Neutrophil (primary cell): ENCODE measurements at regions not wholly inside any gene's neighbourhood (a gene's known extent, or its start where the extent isn't known, plus 50 kb on each side); places are given as distances from the start of the nearest gene placed in this dataset.

Experiments
- H3K27ac ChIP-seq: fragments of 200-600 bp; sonication (generic); 2 replicates; pipeline ENCODE4 v1.5.1; 2016; ENCODE audit warnings: mild to moderate bottlenecking, moderate library complexity
- H3K27me3 ChIP-seq: fragments of 200-600 bp; sonication (generic); 2 replicates; pipeline ENCODE4 v1.6.0; 2016; ENCODE audit warnings: mild to moderate bottlenecking
- H3K36me3 ChIP-seq: fragments of 200-600 bp; sonication (generic); 2 replicates; pipeline ENCODE4 v1.5.1; 2017
- H3K4me1 ChIP-seq, 2 experiments: fragments of 200-600 bp in 1 of 2; sonication (generic) in 1 of 2; 1 replicate in 1 of 2; 2 replicates in 1 of 2; pipeline versions ENCODE4 v1.5.1 to v1.6.1; 2013 to 2016; ENCODE audit warnings: low read depth in 1 of 2, low read length in 1 of 2, mild to moderate bottlenecking in 1 of 2, moderate library complexity in 1 of 2; ENCODE audit not compliant: control insufficient read depth in 1 of 2, insufficient read depth in 1 of 2
- H3K4me3 ChIP-seq, 2 experiments: fragments of 200-600 bp in 1 of 2; sonication (generic) in 1 of 2; 1 replicate in 1 of 2; 2 replicates in 1 of 2; pipeline ENCODE4 v1.5.1; 2013 to 2016; ENCODE audit warnings: low read depth in 1 of 2, low read length in 1 of 2, mild to moderate bottlenecking in 1 of 2, moderate library complexity in 1 of 2
- H3K9me3 ChIP-seq: fragments of 200-600 bp; sonication (generic); 2 replicates; pipeline ENCODE4 v1.5.1; 2016
- TF ChIP-seq, protein P1 (sequence below): fragments of 200-600 bp; sonication (generic); IDR thresholded peaks from 2 replicates; pipeline ENCODE4 v1.5.1; 2016; ENCODE audit warnings: antibody characterized with exemption

DNA sequence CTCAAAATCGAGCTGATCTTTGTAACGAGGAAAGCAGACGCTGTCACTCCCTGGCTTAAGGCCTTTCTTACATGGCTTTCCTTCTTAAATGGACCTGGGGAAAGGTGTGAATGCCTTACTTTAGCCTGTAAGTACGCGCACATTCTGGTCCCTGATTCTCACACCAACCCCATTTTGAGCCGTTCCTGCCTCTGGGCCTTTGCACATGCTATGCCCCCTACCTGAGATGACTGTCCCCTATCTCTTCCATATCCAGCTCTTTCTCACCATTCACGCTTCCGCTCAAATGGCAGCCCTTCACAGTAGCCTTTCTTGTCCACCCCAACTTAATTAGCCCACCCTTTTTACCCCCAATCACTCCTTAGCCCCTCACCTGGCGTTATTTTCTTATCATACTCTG lies 496.7 kb downstream of the SHQ1 start:
- H3K27me3 ChIP-seq: no peaks in the 10 kb centered on the region
- H3K27ac ChIP-seq: no peak overlapping the region
- H3K4me3 ChIP-seq: no peak overlapping the region
- peaks cover 13 to 18% of the 10 kb centered on the region in 2 experiments for H3K4me1 ChIP-seq
- H3K36me3 ChIP-seq: no peaks in the 10 kb centered on the region
- H3K9me3 ChIP-seq: no peaks in the 10 kb centered on the region
- TF ChIP-seq, protein P1, sequence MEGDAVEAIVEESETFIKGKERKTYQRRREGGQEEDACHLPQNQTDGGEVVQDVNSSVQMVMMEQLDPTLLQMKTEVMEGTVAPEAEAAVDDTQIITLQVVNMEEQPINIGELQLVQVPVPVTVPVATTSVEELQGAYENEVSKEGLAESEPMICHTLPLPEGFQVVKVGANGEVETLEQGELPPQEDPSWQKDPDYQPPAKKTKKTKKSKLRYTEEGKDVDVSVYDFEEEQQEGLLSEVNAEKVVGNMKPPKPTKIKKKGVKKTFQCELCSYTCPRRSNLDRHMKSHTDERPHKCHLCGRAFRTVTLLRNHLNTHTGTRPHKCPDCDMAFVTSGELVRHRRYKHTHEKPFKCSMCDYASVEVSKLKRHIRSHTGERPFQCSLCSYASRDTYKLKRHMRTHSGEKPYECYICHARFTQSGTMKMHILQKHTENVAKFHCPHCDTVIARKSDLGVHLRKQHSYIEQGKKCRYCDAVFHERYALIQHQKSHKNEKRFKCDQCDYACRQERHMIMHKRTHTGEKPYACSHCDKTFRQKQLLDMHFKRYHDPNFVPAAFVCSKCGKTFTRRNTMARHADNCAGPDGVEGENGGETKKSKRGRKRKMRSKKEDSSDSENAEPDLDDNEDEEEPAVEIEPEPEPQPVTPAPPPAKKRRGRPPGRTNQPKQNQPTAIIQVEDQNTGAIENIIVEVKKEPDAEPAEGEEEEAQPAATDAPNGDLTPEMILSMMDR: no peak

DNA sequence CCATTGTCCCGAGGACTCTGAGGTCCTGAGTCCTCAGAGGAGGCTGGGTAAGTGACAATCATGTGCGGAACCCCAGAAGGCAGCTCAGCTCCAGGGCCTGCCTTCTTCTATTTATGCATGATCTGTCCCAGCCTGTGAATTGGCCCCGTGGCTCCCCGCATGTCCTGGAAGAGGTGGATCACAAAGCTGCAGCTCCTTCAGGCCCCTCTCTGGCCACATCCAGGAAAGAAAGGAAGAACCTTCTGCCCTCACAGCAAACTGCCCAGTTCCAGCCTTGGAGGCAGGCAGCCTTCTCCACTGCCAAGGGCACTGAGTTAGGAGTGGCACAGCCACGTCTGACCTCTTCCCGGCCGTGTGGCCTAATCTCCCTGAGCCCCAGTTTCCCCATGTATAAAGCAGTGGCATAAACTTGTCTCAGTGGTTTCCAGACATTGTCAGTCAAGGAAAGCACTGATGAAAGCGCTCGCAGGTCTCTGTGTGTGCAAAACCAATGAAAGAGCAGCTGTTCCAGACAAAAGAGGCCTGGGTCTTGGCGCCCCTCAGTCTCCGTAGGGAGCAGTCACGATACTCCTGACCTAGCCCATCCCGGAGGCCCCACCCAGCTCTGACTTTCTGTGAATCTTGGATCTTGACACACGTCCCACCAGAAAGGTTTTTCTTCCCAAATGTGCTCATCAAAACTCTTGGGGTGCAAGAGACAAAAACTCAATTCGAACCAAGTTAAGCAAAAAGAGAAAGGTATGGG lies 497.3 kb downstream of the SHQ1 start:
- H3K4me3 ChIP-seq: no peak overlapping the region
- H3K27me3 ChIP-seq: no peaks in the 10 kb centered on the region

DNA sequence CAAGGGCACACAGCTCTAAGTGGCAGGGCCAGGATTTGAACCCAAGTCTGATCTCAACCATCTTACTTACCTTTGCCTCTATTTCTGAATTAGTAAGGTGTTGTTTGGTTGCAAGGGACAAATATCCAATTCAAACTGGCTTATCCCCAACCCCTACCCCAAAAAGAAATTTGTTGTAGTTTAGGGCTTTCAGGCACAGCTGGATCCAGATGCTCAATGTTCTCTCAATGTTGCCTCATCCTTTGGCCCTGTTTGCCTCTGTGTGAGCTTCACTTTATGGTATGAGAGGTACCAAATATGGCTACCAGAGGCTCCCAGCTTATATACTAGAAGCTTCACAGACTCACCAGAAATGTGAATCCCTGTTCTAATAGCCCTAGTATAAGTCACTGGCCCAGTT lies 499.9 kb downstream of the SHQ1 start:
- Histone ChIP-seq H3K27me3 (no peaks in the 10 kb centered on the region), H3K4me1 (peaks cover 30 to 43% of the 10 kb centered on the region in 2 experiments), H3K9me3 (no peaks in the 10 kb centered on the region), H3K36me3 (no peaks in the 10 kb centered on the region), H3K27ac (no peak overlapping the region), H3K4me3 (no peak overlapping the region)
- TF ChIP-seq, protein P1: no peak

More for the DNA sequence above, 497.3 kb downstream of the SHQ1 start:
- no peak overlapping the region for H3K27ac ChIP-seq
- H3K36me3 ChIP-seq: no peaks in the 10 kb centered on the region
- TF ChIP-seq, protein P1: no peak
- H3K9me3 ChIP-seq: no peaks in the 10 kb centered on the region
- H3K4me1 ChIP-seq: peaks cover 19 to 24% of the 10 kb centered on the region in 2 experiments

DNA sequence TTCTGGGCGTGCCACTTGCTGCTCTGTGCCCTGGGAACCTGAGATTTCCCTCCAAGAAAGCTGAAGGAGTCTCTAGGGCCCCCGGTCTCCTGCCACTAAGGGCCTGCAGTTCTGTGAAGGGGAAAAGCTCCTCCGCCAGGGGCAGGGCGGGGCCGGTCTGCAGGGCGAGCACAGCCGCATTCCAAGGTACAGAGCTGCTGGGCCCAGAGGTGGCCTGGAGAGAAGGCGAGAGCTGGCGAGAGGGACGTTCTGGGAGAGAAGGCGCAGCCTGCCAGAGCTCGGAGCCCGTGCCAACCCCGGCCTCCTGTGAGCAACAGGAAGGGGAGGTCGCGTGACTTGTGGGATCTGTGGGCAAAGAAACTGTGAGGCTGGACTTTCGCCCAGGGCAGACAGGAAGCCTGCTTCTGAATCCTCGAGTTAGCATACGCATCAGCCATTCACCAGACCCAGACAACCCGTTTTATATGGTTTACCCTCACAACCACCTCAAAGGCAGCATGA lies 500.4 kb downstream of the SHQ1 start:
- H3K9me3 ChIP-seq: no peaks in the 10 kb centered on the region
- no peak overlapping the region for H3K27ac ChIP-seq
- H3K4me3 ChIP-seq: no peak overlapping the region
- H3K36me3 ChIP-seq: no peaks in the 10 kb centered on the region
- no peaks in the 10 kb centered on the region for H3K27me3 ChIP-seq
- TF ChIP-seq, protein P1: no peak
- H3K4me1 ChIP-seq: peaks cover 30 to 43% of the 10 kb centered on the region in 2 experiments

DNA sequence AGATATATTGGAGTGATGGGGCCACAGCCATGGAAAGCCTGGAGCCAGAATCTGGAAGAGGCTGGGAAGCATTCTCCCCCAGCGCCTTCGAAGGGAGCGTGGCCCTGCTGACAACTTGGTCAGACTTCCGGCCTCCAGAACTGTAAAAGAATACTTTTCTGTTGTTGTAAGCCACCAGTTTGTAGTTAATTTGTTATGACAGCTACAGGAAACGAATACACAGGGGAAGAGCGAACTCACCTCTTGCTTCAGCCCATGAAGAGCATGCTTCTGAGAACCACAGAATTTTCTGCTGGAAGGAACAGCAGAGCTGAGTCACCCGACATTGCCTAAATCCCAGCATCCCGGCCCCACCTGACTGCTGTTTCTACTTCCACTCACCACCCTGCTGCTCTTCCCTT lies 501.7 kb downstream of the SHQ1 start:
- H3K27me3 ChIP-seq: no peaks in the 10 kb centered on the region

More for the DNA sequence above, 501.7 kb downstream of the SHQ1 start:
- no peaks in the 10 kb centered on the region for H3K36me3 ChIP-seq
- H3K4me1 ChIP-seq: peaks cover 30 to 43% of the 10 kb centered on the region in 2 experiments
- H3K27ac ChIP-seq: peak overlapping the region; percentile 27
- no peaks in the 10 kb centered on the region for H3K9me3 ChIP-seq
- TF ChIP-seq, protein P1: no peak
- no peak overlapping the region for H3K4me3 ChIP-seq
